ENCODE measurements at regions not wholly inside any gene's neighbourhood (a gene's known extent, or its start where the extent isn't known, plus 50 kb on each side); places are given as distances from the start of the nearest gene placed in this dataset.
"Not testable (repeated sequence)": the region's sequence is repeated elsewhere in the genome, so short reads cannot be mapped to it uniquely, and the experiment has no call there.

GRCh38 chr2:208584378-208584985, 177.9 kb downstream of the PTH2R start:
- H3K36me3 ChIP-seq = no peaks in the 10 kb centered on the region
- H3K4me3 ChIP-seq = no peak overlapping the region
- no peaks in the 10 kb centered on the region for H3K4me1 ChIP-seq
- H3K27ac ChIP-seq = no peak overlapping the region
- H3K9me3 ChIP-seq (replicated peaks) = no peaks in the 10 kb centered on the region
- DNase-seq = no peak
- no peaks in the 10 kb centered on the region for H3K27me3 ChIP-seq

GRCh38 chr2:208586516-208586915, 179.9 kb downstream of the PTH2R start:
- Histone ChIP-seq H3K36me3 (no peaks in the 10 kb centered on the region), H3K9me3 (replicated peaks) (no peaks in the 10 kb centered on the region), H3K4me3 (no peak overlapping the region)

GRCh38 chr2:208594642-208595385, 188.2 kb downstream of the PTH2R start:
- Histone ChIP-seq H3K27ac (no peak overlapping the region), H3K27me3 (no peaks in the 10 kb centered on the region), H3K4me1 (no peaks in the 10 kb centered on the region), H3K9me3 (replicated peaks) (no peaks in the 10 kb centered on the region), H3K36me3 (no peaks in the 10 kb centered on the region), H3K4me3 (no peak overlapping the region)
- DNase-seq = no peak

More at GRCh38 chr2:208586516-208586915, 179.9 kb downstream of the PTH2R start:
- no peak for DNase-seq
- Histone ChIP-seq H3K27me3 (no peaks in the 10 kb centered on the region), H3K27ac (no peak overlapping the region), H3K4me1 (no peaks in the 10 kb centered on the region)

GRCh38 chr2:208595386-208596275, 189.0 kb downstream of the PTH2R start:
- DNase-seq = no peak
- H3K27ac ChIP-seq = no peak overlapping the region
- H3K27me3 ChIP-seq = no peaks in the 10 kb centered on the region
- H3K4me3 ChIP-seq = no peak overlapping the region
- H3K4me1 ChIP-seq = no peaks in the 10 kb centered on the region
- H3K36me3 ChIP-seq = no peaks in the 10 kb centered on the region
- no peaks in the 10 kb centered on the region for H3K9me3 ChIP-seq (replicated peaks)

- Histone ChIP-seq H3K27me3 (no peaks in the 10 kb centered on the region), H3K4me1 (no peaks in the 10 kb centered on the region), H3K27ac (no peak overlapping the region), H3K36me3 (no peaks in the 10 kb centered on the region), H3K9me3 (replicated peaks) (no peaks in the 10 kb centered on the region), H3K4me3 (no peak overlapping the region)
- DNase-seq = no peak
These were observed 201.1 kb downstream of the PTH2R start for GRCh38 chr2:208607694-208608093.

GRCh38 chr2:208608122-208608835, 201.7 kb downstream of the PTH2R start:
- Histone ChIP-seq H3K27me3 (no peaks in the 10 kb centered on the region), H3K9me3 (replicated peaks) (no peaks in the 10 kb centered on the region), H3K36me3 (no peaks in the 10 kb centered on the region), H3K27ac (no peak overlapping the region), H3K4me3 (no peak overlapping the region), H3K4me1 (no peaks in the 10 kb centered on the region)
- DNase-seq = no peak

GRCh38 chr2:208609166-208609804, 202.7 kb downstream of the PTH2R start:
- Histone ChIP-seq H3K9me3 (replicated peaks) (no peaks in the 10 kb centered on the region), H3K36me3 (no peaks in the 10 kb centered on the region), H3K27me3 (no peaks in the 10 kb centered on the region), H3K4me1 (no peaks in the 10 kb centered on the region), H3K27ac (no peak overlapping the region), H3K4me3 (no peak overlapping the region)
- DNase-seq = no peak

GRCh38 chr2:208615675-208616074, 209.1 kb downstream of the PTH2R start:
- H3K27ac ChIP-seq; H3K9me3 ChIP-seq (replicated peaks); H3K4me1 ChIP-seq; H3K4me3 ChIP-seq; H3K36me3 ChIP-seq; DNase-seq; H3K27me3 ChIP-seq: not testable (repeated sequence)

GRCh38 chr2:208618220-208618619, 211.6 kb downstream of the PTH2R start:
- H3K4me3 ChIP-seq = no peak overlapping the region
- no peaks in the 10 kb centered on the region for H3K4me1 ChIP-seq
- H3K27me3 ChIP-seq = no peaks in the 10 kb centered on the region
- H3K36me3 ChIP-seq = no peaks in the 10 kb centered on the region
- no peak overlapping the region for H3K27ac ChIP-seq
- no peak for DNase-seq
- H3K9me3 ChIP-seq (replicated peaks) = no peaks in the 10 kb centered on the region

- H3K4me1 ChIP-seq = no peaks in the 10 kb centered on the region
- no peak overlapping the region for H3K27ac ChIP-seq
- H3K36me3 ChIP-seq = no peaks in the 10 kb centered on the region
- no peaks in the 10 kb centered on the region for H3K27me3 ChIP-seq
- no peaks in the 10 kb centered on the region for H3K9me3 ChIP-seq (replicated peaks)
- H3K4me3 ChIP-seq = no peak overlapping the region
- no peak for DNase-seq
These were observed 213.4 kb downstream of the PTH2R start for GRCh38 chr2:208619993-208620392.

- Histone ChIP-seq H3K36me3 (no peaks in the 10 kb centered on the region), H3K27me3 (no peaks in the 10 kb centered on the region), H3K4me3 (no peak overlapping the region), H3K9me3 (replicated peaks) (no peaks in the 10 kb centered on the region), H3K27ac (no peak overlapping the region), H3K4me1 (no peaks in the 10 kb centered on the region)
- DNase-seq = no peak
These were observed 213.9 kb downstream of the PTH2R start for GRCh38 chr2:208620487-208620978.

- DNase-seq = no peak
- H3K4me3 ChIP-seq = no peak overlapping the region
- no peaks in the 10 kb centered on the region for H3K9me3 ChIP-seq (replicated peaks)
- H3K4me1 ChIP-seq = no peaks in the 10 kb centered on the region
- H3K27me3 ChIP-seq = no peaks in the 10 kb centered on the region
- H3K36me3 ChIP-seq = no peaks in the 10 kb centered on the region
- no peak overlapping the region for H3K27ac ChIP-seq
These were observed 220.7 kb downstream of the PTH2R start for GRCh38 chr2:208627110-208627884.

GRCh38 chr2:208627916-208628315, 221.3 kb downstream of the PTH2R start:
- Histone ChIP-seq H3K4me3 (no peak overlapping the region), H3K27me3 (no peaks in the 10 kb centered on the region), H3K4me1 (no peaks in the 10 kb centered on the region), H3K9me3 (replicated peaks) (no peaks in the 10 kb centered on the region), H3K27ac (no peak overlapping the region), H3K36me3 (no peaks in the 10 kb centered on the region)
- no peak for DNase-seq
